CD4-positive, alpha-beta T cell treated with Interleukin-1 beta for 1 hour (primary cell): ENCODE measurements at regions not wholly inside any gene's neighbourhood (a gene's known extent, or its start where the extent isn't known, plus 50 kb on each side); places are given as distances from the start of the nearest gene placed in this dataset.

ENCODE experiments used
- DNase-seq, 2 donors: peaks; one replicate each; pipeline ENCODE4 v3.0.0-alpha.2; 2020 to 2022

DNA sequence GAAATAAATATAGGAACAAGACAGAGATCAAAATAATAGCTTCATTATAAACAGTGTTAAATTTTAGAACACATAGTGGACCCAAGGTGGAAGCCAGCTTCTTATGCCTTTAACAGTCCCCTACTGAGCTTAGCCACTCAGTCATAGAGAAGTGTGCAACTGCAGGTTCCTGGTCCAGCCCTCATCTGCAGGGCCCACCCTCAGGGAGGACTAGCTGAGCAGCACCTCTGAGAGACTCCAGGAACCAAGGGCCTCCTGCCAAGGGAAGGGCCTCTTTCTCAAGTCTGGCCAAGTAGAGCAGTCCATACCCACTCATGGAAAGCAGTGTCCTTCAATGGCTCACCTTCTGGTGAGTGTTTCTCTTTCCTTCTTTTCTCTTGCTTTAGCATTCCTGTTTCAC lies 173.7 kb upstream of the PRPS1L1 start:
- no peak for DNase-seq

DNA sequence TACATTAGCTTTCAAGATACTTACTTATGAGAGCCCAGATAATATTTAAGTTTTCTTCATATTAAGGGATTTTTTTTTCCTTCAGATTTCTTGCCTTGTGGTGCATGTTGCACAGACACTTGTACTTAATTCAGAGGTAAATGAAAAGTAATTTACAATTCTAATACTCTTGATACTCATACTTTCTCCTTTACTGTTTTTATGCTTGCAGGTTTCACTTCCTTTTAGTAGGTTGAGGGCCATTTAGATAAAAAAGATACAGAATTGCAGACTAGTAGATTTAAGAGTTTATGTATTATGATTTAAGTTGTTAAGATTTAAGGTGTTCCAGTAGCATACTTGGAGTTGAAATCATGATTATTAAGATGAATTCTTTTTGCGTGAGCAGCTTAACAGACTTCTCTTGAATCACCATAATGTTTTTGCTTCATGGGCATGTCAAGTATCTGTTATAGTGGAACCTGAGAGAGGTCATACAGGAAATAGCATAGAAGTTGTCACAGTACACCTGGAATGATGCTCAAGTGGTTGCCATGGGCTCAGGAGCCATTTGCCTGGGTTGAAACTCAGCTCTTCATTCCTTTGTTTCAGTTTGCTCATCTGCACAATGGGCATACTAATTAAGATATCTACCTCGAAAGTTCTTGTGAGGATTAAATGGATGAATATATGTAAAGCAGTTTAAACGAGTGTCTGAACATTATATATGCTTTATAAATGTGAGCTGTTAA lies 174.8 kb upstream of the PRPS1L1 start:
- no peak for DNase-seq

DNA sequence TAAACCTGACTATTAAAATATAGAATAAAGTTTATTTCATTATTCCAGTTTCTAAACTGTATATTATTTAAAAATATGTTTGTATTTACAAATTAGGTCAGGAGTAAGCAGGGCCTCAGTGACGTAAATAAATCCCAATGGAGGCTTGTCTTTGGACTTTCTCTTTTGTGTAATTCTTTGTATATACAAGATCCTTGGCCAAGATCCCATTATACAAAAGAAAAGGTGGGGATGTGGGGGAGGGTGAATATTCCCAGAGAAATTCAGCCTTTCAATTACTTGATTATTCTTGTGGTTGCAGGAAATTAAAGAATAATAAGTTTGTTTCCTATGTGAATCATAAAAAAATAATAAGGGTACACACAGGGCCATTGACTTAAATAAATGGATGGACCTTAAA lies 178.7 kb upstream of the PRPS1L1 start:
- no peak for DNase-seq

DNA sequence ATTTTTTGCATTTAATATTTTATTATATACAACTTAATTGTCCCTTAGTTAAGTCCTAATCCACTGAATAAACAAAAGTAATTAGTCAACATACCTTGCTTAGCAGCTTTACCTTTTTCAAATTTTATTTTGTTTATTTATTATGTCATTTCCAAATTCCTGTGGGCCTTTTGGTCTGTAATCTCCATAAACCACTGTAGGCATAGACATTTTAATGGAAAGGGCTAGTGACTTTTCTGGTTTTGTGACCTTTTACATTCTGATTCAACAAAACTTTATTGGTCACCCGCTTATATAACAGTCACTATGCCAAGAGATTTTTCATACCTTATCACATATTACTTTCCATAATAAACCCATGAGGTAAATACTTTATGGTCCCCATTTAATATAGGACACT lies 181.3 kb upstream of the PRPS1L1 start:
- no peak for DNase-seq

DNA sequence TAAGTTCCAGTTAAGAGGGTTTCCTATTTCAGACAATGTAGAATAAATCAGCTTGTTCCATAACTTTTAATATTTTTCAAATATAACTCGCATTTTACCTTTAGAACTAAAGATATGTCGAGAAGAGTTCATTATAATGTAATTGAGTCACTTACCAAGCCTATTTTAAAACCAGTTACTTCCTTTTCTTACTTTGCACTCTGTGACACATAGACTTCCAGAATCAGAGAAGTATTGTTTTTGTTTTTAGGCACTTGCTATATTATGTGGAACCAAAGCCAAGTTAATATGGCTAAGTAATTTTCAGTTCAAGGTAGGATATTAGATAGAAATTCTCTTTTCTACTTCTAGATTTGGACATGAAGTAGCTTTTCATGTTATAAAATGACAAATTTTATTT lies 182.7 kb upstream of the PRPS1L1 start:
- DNase-seq, result no peak

DNA sequence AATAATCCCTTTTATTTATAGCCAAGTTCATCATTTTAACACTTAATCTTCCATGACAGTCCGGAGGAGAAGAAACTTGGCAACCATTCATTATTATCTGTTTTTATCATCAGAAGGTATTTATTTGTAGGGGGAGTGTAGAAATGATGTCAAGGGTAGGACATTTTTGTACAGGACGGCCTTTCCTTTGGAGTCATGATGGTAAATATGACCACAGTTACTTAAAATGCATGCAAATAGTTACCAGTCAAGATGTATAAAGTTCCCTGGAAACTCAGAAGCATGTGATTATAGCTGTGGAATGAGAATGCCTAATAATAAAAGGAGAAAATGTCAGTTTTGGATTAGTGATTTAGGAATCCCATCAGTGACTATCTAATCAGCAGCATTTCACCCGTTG lies 183.1 kb upstream of the PRPS1L1 start:
- no peak for DNase-seq

DNA sequence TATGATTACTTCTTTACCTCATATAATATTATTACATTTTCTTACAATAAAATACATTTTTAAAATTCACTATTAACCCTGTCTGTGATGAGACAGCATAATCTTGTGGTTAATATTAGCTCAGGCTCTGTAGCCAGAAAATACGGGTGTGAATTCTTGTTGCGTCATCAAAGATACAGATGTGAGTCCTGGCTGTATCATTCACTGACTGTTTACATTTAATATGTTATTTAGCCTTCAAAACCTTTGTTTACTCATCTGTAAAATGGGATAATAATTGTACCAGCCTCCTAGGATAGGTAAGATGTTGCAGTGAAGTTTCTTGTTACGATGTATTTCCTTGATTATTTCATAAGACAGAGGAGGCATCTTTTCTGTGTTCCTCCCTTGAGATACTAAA lies 184.7 kb upstream of the PRPS1L1 start:
- DNase-seq, result no peak

DNA sequence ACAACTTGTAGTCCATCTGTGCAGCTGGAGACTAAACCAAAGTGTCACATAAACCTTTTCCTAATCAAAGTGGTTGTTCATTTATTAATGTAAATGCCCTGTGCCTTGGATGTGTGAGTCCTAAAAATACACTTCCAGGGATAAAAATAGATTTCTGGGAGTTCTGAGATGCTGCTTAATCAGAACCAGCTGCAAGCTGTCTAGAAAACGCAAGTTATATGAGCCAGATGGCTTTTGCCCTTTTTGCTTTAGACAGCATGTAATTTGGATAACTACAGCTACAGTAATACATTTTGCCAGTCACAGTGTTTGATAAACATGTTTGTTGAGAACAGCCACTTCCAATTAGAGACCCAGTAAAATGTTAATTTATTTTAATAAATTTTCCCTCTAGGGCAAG lies 185.1 kb upstream of the PRPS1L1 start:
- DNase-seq, result no peak

DNA sequence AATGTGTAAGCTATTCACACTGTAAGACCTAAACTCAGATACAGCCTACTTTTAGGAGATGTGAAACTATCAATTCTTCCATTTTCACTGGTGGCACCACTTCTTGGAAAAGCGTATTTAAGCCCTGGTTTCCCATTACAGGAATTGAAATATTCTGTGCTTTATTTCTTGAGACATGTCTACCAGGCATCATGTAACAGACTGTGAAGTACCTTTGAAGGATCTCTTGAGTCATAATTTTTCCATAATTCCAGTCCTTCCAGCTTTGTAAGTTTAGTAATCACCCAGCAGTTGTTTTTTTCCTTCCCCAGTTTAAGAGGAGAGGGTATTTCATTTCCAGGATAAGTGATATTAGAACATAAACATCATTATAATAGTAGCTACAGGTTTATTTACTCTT lies 186.0 kb upstream of the PRPS1L1 start:
- DNase-seq, result no peak

DNA sequence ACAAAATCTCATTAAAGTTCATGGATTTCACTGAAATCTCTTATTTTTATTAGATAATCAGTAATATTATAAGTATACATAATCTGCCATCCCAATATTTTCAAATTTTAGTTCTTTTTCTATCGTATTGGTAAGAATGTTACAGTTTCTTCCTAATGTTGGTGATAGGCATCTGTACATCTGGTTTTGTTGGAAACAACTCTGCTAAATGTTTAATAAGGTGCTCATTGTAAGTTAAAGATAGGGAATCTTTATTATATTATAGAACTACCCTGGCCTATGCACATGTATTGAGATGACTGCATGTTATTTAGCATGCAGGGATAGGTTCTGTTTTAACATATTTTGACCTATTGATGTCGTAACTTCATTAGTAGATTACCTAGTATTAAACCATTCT lies 188.6 kb upstream of the PRPS1L1 start:
- DNase-seq, result no peak

DNA sequence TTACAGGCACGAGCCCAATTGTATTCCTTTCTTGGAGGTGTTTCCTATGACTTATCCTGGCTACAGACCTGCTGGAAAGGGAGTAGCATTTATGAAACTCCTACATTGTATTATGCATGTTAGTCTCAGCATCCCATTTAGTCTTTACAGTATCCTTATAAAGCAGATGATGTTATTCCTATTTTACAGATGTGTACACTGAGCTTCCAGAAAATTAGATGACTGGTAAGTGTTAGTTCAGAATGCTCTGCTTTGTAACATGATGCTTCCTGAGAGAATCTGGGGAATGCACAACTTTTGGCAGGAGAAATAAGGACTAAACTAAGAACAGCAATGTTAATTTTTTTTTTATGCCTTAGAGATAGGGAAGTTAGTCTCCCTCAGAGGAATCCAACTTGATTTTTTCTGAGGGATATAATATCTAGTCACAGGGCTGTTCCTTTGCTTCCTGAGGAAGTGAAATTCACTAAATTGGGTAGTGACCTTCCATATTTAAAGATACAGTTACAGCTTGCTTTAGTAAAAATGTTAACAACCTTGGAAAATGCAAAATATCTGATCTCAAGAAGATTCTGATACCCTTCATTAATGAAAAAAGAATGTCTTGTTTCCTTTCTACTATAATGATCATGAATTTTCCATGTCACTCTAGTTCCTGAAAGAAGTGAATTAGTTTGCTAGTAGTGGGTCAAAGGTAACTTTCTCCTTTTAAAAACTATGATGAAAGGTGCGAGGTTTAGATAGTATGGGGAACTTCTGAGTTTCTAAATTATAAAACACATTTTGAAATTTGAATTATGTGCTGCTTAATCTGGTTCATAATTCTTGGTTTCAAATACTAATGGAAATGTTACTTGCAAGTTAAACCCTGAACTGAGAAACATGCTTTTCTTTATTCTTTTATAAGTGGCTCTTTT lies 194.0 kb upstream of the PRPS1L1 start:
- no peak for DNase-seq

DNA sequence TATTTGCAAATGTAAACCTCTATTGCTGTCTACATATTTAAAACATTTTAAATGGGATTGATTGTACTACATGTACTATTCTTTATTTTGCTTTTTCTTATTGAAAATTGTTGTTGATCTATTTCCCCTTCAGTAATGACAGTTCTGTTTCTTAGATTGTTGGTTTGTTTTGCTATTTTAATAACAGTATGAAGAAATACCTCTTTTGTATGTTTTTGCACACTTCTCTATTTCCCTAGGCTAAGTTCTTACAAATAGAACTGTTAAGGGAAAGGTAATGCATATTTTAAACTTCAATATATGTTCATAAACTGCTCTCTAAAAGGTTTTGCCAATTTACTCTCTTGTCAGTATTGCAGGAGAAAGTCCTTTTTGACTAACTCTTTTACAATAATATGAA lies 195.0 kb upstream of the PRPS1L1 start:
- no peak for DNase-seq

DNA sequence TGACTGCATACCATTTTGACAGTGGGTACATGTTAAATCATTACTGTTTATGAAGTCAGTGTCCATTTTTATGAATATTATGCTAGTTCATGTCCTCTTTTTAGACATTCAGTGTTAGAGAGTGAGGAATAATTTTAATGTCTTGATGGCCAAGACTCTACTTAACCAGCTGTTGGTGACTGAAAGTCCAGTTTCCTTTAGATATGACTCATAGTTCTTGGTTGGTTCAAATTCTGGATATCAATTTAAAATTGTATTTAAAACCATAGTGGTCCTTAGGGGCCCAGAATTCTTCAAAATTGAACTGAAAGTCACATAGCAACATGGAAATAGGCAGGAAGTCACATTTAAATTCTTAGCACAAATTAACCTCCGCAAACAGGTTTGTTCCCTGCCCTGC lies 196.5 kb upstream of the PRPS1L1 start:
- no peak for DNase-seq

DNA sequence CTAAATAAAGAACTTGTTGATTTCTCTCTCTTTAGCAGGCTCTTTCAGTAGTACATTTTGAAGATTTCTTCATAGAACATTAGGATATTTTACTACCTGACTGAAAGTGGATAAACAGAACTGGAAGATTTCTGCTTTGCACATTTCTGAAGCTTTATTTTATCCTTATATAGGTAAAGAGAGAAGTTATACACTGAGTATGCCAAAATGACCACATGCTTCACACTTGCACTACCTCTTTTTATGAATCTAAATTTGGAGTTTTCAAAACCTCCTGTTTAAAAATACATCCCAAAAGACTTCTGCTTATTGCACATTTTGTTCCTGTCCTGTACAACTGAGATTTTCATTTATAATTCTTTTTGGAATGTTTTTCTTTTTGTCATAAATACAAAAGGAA lies 197.4 kb upstream of the PRPS1L1 start:
- DNase-seq, result no peak

DNA sequence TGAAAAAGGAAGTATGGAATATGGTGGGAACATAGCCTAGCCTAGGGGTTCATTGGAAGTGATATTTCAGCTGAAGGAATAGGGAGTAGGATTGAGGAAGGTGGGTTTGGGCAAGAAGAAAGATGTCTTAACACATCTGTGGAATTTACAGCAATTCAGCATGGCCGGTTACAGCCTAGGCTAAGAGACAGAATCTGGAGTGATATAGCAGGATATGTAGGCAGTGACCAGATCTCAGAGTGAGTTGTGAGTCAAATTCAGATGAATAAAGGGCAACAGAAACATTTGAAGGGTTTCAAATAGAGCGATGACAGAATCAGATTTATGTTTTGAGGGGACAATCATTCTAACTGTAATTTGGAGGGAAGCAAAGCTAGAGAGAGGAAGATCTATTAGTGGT lies 199.0 kb upstream of the PRPS1L1 start:
- DNase-seq, result no peak

DNA sequence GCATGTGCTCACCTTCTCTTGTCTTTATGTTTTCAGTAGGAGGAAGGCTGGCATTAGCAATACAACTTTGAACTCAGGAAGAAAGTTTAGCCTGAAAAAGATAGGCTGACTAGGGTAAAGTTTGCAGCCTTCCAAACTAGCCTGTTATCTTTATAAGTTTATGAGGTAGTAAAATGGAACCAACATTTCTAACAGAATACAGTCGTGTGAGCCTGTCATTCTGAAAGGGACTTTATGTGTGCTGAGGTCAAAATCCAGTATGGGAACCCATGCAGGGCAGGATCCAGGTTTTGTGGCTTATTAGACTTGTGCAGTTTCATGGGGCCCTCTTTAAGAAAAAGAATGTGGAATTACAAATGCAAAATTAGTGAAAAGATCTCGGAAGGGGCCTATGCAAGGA lies 201.0 kb upstream of the PRPS1L1 start:
- DNase-seq, result no peak

DNA sequence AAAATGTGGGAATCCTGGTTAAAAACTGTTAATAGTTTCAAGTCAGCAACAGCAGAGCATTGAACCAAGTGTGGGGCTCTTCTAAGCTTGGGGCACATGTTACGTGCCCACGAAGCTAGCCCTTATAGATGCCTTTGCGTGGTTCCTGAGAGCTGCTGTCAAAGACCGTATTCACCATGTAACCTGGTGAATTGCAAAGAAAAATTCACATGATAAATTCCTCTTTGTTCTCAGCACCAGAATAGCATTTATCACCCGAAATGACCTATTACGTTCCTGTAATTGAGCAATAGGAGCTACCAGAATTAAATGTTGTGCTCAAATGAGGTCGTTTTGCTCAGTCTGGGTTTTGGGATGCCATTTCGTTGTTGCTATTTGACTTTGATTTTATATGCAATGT lies 202.6 kb upstream of the PRPS1L1 start:
- DNase-seq, result no peak

DNA sequence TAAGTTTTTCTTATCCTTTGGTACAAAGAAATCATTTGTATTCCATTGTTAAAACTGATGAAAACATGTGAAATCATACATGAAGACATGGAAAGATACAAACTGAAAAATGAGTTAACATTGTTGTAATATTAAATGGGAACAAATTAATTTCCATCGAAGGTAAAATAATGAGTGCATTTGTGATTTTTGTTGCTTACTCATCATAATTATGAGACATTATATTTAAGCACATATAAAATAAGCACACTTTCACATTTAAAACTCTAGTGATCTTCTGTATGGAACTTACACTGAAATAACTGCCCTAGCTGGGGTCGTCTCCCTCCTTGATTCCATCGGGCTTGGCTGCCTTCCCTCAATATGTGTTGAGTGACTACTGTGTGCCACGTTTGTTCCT lies 204.2 kb upstream of the PRPS1L1 start:
- DNase-seq, result no peak

DNA sequence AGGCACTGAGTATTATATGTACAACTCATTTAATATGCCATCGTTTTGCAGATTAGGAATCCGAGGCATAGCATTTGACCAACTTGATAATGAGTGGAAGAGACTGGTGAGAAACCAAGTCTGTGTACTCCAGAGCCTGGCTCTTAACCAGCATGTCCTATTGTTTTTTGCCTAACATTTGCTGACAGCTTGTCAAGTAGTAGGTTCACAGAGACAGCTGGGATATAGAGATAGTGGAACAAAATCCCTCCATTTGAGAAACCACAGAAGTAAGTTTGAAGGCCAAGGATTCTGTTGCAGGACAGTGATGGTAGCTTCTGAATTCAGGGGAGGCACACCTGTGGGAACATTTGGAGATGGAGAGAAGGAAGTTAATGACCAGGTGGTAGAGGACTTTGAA lies 206.9 kb upstream of the PRPS1L1 start:
- no peak for DNase-seq

DNA sequence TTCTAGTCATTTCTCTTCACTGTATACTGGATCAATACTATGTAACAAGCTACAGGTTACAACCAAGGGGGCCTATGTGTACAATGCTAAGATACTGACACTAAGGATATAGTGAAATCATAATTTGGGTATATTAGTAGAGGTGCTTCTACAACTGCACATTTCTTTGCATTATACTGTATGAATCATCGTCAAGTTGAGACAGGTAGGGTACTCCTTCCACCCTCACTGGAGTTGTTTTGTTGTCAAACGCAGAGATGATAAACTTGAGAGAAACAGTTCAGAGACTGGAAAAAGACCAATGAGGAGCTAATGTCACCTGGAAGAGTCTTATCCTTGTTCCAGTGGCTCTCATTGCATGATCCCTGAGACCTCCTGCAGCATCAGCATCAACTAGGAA lies 208.2 kb upstream of the PRPS1L1 start:
- no peak for DNase-seq

DNA sequence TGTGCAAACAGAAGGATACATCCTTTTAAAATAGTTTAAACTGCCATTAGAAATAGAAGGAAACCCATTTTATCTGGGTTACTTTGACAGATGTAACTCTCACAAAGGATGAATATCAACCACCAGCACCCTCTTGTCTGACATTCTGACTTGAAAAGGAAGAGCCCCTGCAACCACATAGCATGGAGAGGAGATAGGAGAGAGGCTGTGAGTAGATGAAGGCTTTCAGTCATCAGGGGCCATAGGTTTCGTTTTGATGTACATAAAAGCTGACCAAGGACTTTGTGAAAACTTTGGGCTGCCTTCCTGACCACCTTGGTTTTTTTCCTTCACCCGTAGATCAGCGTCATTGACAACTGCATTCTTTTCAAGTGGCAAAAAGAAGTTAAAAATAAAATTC lies 211.6 kb upstream of the PRPS1L1 start:
- no peak for DNase-seq

DNA sequence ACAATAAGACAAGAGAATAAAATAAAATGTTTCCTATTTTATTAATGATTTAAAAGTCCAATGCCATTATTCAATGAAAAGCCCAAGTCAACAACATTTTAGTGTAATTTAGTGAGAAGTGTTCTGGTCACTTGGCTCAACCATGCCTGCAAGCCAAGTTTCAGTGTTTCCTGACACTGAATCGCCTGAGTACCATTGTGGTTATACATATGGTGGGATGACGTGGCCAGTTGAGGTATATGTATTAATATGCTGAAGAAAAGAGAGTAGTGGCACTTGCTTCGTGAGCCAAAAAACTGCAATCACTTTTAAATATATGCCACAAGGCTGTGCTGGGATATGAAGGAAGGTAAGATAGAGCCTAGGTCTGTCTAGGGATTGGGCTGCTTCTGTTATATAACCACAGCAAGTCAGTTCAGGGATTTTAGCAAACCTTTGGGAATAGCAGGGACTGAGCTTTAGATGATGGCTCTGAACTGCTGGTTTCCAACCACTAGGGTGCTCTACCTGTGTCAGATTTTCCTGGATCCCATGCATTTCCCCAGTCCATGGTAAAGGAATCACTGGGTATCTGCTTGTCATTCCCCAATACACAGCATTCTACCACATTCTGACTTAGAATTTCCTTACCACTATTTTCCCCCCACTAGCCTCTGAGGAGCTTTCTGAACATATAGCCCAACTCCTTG lies 214.0 kb upstream of the PRPS1L1 start:
- no peak for DNase-seq

DNA sequence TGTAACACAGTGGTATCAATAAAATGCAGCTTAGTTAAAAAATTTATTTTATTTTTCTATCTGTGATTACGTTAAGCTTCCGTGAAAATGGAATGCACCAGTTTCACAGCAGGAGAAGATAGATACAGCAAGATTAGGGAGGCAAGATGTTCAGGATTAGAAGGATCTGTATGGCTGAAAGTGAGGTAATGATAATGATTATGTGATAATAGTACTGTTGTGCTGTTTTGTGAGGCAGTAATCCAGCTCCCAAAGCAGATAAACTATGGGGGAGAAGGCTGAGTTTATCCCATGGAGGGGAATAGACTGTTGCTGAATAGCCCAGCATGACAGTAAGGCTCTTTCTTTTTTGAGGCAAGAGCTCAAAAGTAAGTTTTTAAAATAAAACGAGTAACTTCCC lies 216.1 kb upstream of the PRPS1L1 start:
- no peak for DNase-seq

DNA sequence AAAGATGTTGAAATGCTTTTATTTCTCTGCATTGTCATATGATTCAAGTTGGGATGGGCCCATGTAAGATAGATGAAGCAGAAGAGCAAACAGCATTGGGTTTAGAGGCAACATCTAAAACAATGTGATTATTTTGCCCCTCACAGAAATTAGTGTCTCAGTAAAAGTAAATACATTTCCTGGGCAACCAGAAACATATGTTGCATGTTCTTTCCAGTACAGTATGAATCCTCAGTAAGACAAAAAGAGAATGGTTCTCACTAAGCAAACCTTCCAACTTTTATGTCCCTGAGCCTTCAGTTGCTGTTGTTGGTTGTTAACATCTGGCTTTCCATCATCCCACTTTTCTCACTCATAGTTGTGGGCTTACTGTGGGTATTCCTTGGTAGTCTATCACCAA lies 222.5 kb upstream of the PRPS1L1 start:
- DNase-seq, result no peak
